Activated CD8-positive, alpha-beta memory T cell treated with anti-CD3 and anti-CD28 coated beads for 48 hours (primary cell): ENCODE measurements at regions not wholly inside any gene's neighbourhood (a gene's known extent, or its start where the extent isn't known, plus 50 kb on each side); places are given as distances from the start of the nearest gene placed in this dataset.

Experiments used
- DNase-seq, 3 experiments: peaks; one replicate each; pipeline ENCODE4 v3.0.0-alpha.2; 2020; ENCODE audit warnings: low read depth in 2 of 3, low spot score in 2 of 3

GRCh38 chr14:29205658-29206057 lies 439.1 kb downstream of the FOXG1 start:
- no peak for DNase-seq

GRCh38 chr14:29215853-29216252 lies 449.3 kb downstream of the FOXG1 start:
- DNase-seq = no peak

GRCh38 chr14:29216268-29217232 lies 450.0 kb downstream of the FOXG1 start:
- DNase-seq = no peak

- no peak for DNase-seq
Measured at GRCh38 chr14:29217813-29218450, 451.3 kb downstream of the FOXG1 start.

- DNase-seq = no peak
Measured at GRCh38 chr14:29220072-29220471, 453.5 kb downstream of the FOXG1 start.

GRCh38 chr14:29220566-29220965 lies 454.0 kb downstream of the FOXG1 start:
- DNase-seq = no peak

GRCh38 chr14:29222006-29222405 lies 455.4 kb downstream of the FOXG1 start:
- no peak for DNase-seq

GRCh38 chr14:29222671-29223268 lies 456.2 kb downstream of the FOXG1 start:
- no peak for DNase-seq

- DNase-seq = no peak
Measured at GRCh38 chr14:29223947-29224346, 457.4 kb downstream of the FOXG1 start.

- DNase-seq = no peak
Measured at GRCh38 chr14:29227631-29228030, 461.0 kb downstream of the FOXG1 start.

- DNase-seq = no peak
Measured at GRCh38 chr14:29232153-29232552, 465.6 kb downstream of the FOXG1 start.

- DNase-seq = no peak
Measured at GRCh38 chr14:29232711-29233110, 466.1 kb downstream of the FOXG1 start.

GRCh38 chr14:29233188-29233587 lies 466.6 kb downstream of the FOXG1 start:
- no peak for DNase-seq

GRCh38 chr14:29235991-29236390 lies 469.4 kb downstream of the FOXG1 start:
- no peak for DNase-seq

GRCh38 chr14:29236401-29236800 lies 469.8 kb downstream of the FOXG1 start:
- DNase-seq = no peak

- no peak for DNase-seq
Measured at GRCh38 chr14:29236848-29237247, 470.3 kb downstream of the FOXG1 start.

GRCh38 chr14:29240066-29240465 lies 473.5 kb downstream of the FOXG1 start:
- DNase-seq = no peak

- DNase-seq = no peak
Measured at GRCh38 chr14:29242755-29243754, 476.5 kb downstream of the FOXG1 start.

- no peak for DNase-seq
Measured at GRCh38 chr14:29255692-29256091, 489.1 kb downstream of the FOXG1 start.

- no peak for DNase-seq
Measured at GRCh38 chr14:29262979-29263378, 496.4 kb downstream of the FOXG1 start.

GRCh38 chr14:29264865-29265264 lies 498.3 kb downstream of the FOXG1 start:
- DNase-seq = no peak
